ENCODE measurements at regions not wholly inside any gene's neighbourhood (a gene's known extent, or its start where the extent isn't known, plus 50 kb on each side); places are given as distances from the start of the nearest gene placed in this dataset.
"Not testable (repeated sequence)": the region's sequence is repeated elsewhere in the genome, so short reads cannot be mapped to it uniquely, and the experiment has no call there.

- no peak for DNase-seq
Observed at GRCh38 chr20:7087803-7088202, 320.3 kb downstream of the BMP2 start.

DNA sequence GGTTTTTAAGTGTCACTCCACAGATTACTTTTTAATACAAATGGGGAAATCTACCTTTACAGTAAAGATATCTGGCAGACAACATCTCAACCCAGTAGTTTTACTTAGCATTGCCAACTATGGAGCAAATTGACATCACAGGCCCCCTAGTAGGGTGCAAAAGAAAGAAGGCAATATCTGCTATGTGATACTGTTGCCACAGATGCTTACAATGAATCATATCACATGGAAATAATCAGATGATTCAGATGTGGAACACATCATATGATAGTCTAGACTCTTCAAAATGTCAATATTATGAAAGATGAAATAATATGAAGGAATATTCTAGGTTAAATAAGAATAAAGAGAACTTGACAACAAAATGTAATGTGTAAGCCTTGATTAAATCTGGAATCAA, 322.5 kb downstream of the BMP2 start:
- DNase-seq = no peak

GRCh38 chr20:7090811-7091210, 323.3 kb downstream of the BMP2 start:
- DNase-seq = no peak

DNA sequence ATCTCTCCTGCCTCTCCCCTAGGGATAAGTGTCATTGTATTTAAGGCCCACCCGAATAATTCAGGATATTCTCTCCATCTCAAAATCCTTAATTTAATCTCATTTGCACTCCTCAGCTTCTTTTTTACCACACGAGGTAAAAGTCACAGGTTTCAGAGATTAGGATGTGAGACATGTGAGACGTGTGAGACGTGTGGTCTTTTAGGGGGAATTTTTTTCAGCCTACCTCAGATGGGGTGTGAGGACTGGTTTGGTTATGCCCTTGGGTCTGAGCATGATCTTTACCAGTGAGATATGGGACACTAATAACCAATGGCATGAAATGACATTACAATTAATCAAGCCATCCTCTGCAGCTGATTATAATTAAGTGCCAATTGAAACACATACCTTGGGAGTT, 324.2 kb downstream of the BMP2 start:
- DNase-seq = no peak

GRCh38 chr20:7094438-7094997, 327.0 kb downstream of the BMP2 start:
- no peak for DNase-seq

GRCh38 chr20:7106910-7107309, 339.4 kb downstream of the BMP2 start:
- no peak for DNase-seq

DNA sequence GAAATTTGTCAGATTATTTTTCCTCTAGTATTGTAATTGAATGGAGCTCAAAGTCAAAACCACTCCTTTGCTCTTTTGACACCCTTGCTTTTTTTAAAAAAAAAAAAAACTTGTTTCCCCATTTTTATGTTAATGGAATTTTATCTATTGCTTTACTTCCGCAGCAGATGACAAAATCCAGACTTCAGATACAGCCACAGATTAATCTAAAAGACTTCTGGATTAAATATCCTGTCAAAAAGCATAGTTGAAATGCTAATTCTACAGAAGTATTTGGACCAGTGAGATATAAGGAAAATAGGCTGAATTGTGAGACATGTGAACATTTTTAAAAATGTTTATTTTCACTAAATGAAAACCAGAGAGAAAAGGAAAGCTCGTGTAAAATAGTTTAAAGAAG, 341.4 kb downstream of the BMP2 start:
- DNase-seq = no peak

DNA sequence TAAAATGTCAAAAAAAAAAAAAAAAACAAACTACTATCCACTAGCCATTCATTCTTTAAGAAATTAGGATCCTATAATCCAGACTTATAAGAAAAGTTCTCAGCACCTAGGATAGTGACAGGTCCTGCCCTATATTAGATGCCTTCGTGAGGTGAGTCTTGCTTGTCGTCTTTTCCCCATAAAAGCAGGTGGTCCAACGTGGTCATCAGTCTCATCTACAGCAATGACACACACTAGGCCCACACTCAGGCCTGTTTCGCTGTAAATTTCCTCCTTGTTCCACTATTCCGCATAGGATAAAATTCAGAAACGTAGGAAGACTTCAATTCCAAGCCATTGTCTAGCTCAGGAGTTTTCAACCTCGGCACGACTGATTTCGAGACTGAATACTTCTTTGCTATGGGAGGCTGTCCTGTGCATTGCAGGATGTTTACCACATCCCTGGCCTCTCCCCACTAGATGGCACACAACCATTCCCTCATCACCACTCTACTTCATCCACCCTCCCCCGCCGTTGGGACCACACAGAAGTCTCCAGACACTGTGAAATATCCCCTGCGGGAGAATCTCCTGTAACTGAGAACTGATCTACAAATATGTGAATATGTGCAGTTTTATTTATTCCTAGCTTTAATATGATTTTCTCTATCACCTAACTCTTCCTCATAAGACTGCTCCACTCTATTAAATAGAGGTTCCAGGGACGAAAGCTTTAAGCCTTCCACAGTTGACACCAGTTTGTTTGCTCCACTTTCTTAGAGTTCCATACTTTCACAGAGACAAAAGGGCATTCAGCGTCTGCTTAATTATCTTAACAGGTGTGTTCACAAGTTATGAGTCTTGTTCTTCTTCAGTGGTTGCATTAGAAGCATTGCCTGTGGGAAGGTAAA, 346.3 kb downstream of the BMP2 start:
- DNase-seq = no peak

DNA sequence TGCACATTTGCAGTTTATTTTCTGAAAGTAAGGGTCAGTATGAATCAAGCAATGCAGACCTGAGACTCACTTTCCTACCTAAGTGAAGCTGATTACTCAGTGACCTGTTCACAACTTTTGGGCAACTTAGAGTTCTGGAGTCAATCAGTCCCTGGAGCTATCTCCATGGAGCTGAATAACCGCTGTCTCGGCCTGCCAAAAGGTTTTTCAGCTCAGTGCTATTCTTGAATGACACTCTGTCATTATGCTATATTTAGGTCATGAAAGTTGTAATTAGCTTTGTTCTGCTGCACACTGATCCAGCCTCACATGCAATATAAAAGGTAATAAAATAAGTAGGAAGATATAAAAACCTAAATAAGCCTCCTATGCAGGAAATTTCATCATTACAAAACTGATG, 356.0 kb downstream of the BMP2 start:
- no peak for DNase-seq

DNA sequence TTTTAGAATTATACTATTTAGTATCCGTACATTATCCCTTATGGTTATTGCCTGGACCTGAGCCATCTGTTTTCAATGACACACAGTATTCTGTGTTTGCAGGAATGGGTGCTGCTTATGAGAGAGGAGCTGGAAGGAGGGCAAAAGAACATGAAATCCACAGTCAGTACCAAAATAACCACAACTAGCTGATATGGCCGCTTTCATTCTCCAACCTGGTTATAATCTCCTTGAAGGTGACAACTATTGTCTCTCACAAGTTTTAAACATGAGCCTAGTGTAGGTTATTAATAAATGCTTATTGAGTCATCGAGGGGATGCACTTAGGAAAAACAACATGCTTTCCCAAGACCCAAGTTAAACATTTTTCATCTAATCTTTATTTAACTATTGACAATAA, 356.6 kb downstream of the BMP2 start:
- no peak for DNase-seq

GRCh38 chr20:7136886-7137285, 369.4 kb downstream of the BMP2 start:
- no peak for DNase-seq

DNA sequence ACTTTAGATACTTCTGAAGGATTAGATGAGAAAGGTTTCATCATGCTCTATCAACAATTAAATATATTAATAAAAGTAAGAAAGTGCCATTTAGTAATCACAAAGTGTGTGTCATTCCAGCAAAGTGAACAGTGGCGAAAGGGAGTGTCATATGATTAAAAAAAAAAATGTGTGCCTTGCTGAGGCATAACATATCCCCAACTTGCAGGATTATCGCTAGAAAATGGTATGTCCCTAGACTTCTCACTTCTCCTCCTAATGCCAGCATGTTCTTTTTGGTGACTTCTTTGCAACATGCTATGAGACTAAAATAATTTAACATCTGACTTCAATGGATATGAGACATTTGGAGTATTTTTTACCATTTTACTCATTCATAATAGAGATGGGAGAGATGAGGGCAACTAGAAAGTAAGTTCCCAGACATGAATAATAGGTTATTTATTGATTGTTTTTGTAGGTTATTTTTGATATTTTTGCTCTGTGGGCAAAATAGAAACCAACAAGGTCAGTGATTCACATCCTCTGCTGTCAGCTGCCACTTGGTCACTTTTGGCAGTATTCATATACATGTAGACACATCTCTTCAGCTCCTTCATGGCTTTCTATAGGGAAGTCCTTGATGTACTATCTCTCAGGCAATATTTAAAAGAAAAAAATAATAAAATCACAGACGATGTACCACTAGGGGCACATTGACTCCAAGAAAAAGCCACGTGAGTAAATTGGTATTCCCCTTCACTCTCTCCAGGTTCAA, 370.1 kb downstream of the BMP2 start:
- DNase-seq = no peak

- no peak for DNase-seq
Observed at GRCh38 chr20:7144464-7144863, 377.0 kb downstream of the BMP2 start.

DNA sequence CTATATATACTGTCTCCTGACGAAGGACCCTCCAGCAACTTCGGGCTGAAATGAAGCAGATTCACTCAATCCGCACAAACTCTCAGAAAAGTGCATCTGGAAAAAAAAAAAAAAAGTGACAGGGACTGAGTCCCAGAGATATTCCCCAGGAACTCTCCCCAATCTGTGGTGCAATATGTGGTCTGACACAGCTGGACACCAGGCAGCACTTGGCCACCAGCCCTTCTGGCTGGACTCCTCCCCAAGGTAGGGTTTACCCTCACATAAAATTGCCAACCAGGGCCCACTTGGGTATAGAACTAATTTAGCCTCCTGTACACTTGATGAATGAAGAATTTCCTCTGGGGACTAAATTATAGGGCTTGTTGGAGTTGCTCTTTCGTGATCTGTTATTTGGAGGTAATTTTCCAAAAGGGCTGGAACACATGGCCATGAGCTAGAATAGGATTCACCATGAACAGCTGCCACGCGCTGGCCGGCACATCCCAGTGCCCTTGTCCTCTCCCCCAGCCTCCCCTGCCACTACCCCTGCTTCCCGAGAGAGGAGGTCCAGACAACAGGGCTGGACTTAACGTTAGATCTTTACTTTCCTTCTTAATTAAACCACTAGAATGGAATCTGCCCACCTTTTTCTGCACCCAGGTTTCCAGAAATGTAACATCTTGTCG, 379.2 kb downstream of the BMP2 start:
- DNase-seq = no peak

GRCh38 chr20:7147220-7147601, 379.7 kb downstream of the BMP2 start:
- DNase-seq = no peak

- DNase-seq = no peak
Observed at GRCh38 chr20:7151676-7152470, 384.4 kb downstream of the BMP2 start.

- DNase-seq = no peak
Observed at GRCh38 chr20:7155282-7155681, 387.8 kb downstream of the BMP2 start.

DNA sequence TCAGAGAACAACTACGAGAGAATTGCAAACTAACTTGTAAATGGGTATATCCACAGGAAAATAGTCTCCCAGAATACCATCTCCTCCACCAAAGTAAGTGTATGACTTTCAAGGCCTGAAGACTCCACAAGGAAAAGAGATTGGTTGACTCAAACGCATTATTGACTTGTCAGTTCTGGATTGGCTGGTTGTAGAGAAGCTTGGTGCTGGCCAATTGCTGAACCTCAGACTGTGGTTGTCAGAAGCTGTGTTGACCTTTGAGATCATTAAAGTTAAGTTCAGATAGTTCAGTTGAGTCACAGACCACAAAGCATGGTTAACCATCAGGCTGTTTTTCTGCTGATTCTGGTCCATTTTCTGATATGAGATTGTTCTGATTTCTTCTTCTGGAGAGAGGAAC, 388.3 kb downstream of the BMP2 start:
- DNase-seq = no peak

DNA sequence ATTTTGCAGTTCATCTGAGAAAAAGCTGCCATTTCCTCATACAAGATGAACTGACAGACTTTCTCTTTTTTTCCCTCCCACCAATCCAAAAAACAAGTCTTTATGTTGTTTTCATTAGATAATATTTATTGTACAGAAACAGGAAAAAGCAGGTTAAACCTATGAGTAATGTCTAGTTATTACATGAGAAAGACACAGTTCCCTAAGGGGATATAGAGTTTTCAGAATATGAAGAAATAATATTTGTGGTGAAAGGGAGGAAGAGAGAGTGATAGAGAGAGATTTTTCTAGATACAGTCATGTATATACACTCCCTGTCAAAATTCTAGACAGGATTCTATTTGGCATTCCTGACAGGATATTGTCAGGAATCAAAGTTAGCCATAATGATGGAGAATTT, 392.4 kb downstream of the BMP2 start:
- DNase-seq = no peak

DNA sequence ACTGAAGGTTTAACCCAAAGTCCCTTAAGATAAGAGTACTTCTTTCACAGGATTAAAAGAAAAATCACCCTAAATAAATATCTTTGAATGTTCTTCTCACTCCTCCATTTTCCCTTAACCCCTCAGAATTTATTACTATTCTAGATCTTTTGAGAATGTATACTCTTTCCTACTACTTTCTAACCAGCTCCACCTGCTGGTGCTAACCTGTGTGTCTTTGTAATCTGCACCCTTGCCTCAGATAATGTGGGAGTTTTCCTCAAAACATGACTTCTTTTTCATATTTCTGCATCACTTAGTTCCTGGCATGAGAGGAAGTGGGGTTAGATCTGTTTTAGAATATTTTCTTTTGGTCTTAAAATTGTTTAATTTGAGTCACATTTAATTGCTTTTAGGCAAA, 394.2 kb downstream of the BMP2 start:
- no peak for DNase-seq

GRCh38 chr20:7171911-7172310, 404.4 kb downstream of the BMP2 start:
- no peak for DNase-seq

DNA sequence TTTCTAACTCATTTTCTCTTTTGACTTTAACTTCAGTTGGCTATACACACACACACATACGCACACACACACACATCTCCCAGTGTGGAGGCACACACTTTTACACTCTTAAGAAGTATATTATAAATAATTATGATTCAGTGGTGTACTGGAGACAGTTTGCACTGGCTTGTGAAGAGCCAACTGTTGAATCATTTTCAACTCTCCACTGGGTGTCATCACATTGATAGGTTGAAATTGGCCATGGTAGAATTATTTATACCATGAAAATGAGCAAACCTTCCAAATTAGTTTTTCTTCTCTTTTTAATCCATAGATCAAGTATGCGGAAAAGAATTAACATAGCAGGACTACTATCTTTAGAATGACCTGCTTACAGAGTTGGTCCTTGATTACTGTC, 407.1 kb downstream of the BMP2 start:
- DNase-seq = no peak

- not testable (repeated sequence) for DNase-seq
Observed at GRCh38 chr20:7175827-7176226, 408.3 kb downstream of the BMP2 start.
